HG03342 (cell line): ENCODE measurements at regions not wholly inside any gene's neighbourhood (a gene's known extent, or its start where the extent isn't known, plus 50 kb on each side); places are given as distances from the start of the nearest gene placed in this dataset.
"Not testable (repeated sequence)": the region's sequence is repeated elsewhere in the genome, so short reads cannot be mapped to it uniquely, and the experiment has no call there.

Experiments
- ATAC-seq: cut with Tn5 transposase; IDR thresholded peaks from one replicate; pipeline ENCODE4 v1.9.1; 2021; ENCODE audit warnings: mild to moderate bottlenecking, moderate library complexity; ENCODE audit not compliant: unreplicated experiment

GRCh38 chr12:105622846-105623736, 292.6 kb downstream of the C12orf75 start:
- ATAC-seq = no peak

GRCh38 chr12:105626653-105627052, 296.2 kb downstream of the C12orf75 start:
- ATAC-seq = no peak

GRCh38 chr12:105637470-105637869, 307.0 kb downstream of the C12orf75 start:
- ATAC-seq = no peak

- ATAC-seq = no peak
Measured at GRCh38 chr12:105640761-105641160, 310.3 kb downstream of the C12orf75 start.

GRCh38 chr12:105641749-105642148, 311.3 kb downstream of the C12orf75 start:
- no peak for ATAC-seq

GRCh38 chr12:105644770-105645169, 314.3 kb downstream of the C12orf75 start:
- ATAC-seq = no peak

GRCh38 chr12:105654606-105655005, 324.1 kb downstream of the C12orf75 start:
- ATAC-seq = no peak

- ATAC-seq = no peak
Measured at GRCh38 chr12:105658389-105658788, 327.9 kb downstream of the C12orf75 start.

- ATAC-seq = no peak
Measured at GRCh38 chr12:105659355-105660075, 329.0 kb downstream of the C12orf75 start.

- not testable (repeated sequence) for ATAC-seq
Measured at GRCh38 chr12:105664765-105665164, 334.3 kb downstream of the C12orf75 start.

- no peak for ATAC-seq
Measured at GRCh38 chr12:105665366-105665765, 334.9 kb downstream of the C12orf75 start.

GRCh38 chr12:105667973-105668743, 337.7 kb downstream of the C12orf75 start:
- ATAC-seq = no peak

GRCh38 chr12:105670672-105671071, 340.2 kb downstream of the C12orf75 start:
- ATAC-seq = no peak

GRCh38 chr12:105671720-105672119, 341.2 kb downstream of the C12orf75 start:
- no peak for ATAC-seq

GRCh38 chr12:105672121-105672975, 341.9 kb downstream of the C12orf75 start:
- ATAC-seq = no peak

GRCh38 chr12:105674871-105675699, 344.6 kb downstream of the C12orf75 start:
- no peak for ATAC-seq

- no peak for ATAC-seq
Measured at GRCh38 chr12:105676694-105677093, 346.2 kb downstream of the C12orf75 start.

- ATAC-seq = no peak
Measured at GRCh38 chr12:105677672-105678071, 347.2 kb downstream of the C12orf75 start.

GRCh38 chr12:105679982-105680381, 349.5 kb downstream of the C12orf75 start:
- no peak for ATAC-seq
